ENCODE measurements at regions not wholly inside any gene's neighbourhood (a gene's known extent, or its start where the extent isn't known, plus 50 kb on each side); places are given as distances from the start of the nearest gene placed in this dataset.

DNA sequence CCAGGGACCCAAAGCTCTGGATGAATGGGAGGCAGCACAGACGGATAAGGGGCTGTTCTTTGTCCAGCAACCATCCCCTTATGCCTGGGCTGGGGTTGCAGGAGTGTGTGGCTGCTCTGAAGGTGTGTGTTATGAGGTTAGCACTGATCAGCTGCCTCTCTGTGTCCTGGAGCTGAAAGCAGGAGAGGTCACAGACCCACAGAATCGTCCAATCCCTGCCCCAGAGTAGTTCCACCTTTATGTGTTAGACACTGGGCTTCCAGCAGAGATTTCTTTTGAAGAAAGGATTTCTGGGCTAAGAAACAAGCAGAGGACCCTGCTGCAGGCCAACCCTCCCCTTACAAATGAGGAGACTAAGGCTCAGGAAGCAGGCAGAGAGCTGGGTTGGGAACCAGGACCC lies 62.4 kb downstream of the ARL6IP4 start:
- intact Hi-C loops (cut with micrococcal nuclease), result loop anchor here (1.0 to 5.0 kb wide), 3 partner anchors 108 to 574 kb away; partner anchors contain the start of gene PITPNM2
- H3K9me3 ChIP-seq (replicated peaks; ENCODE audit: control insufficient read depth, insufficient read depth, low read length), result no peaks in the 10 kb centered on the region
- TF ChIP-seq MYC (IDR thresholded peaks at IDR 0.05; ENCODE audit: low read depth, low read length) (no peak), FOS (IDR thresholded peaks at IDR 0.05; ENCODE audit: borderline replicate concordance, insufficient read depth, low read length) (no peak), MAX (IDR thresholded peaks at IDR 0.05; ENCODE audit: insufficient read depth, insufficient read length) (no peak), JUN (IDR thresholded peaks at IDR 0.05; ENCODE audit: borderline replicate concordance, insufficient read depth, insufficient read length, low read depth) (no peak), POLR2A (IDR thresholded peaks at IDR 0.05; ENCODE audit: low read depth, low read length) (no peak), POLR2AphosphoS5 (IDR thresholded peaks at IDR 0.05; ENCODE audit: insufficient read depth, low read depth, low read length) (no peak), EZH2 (IDR thresholded peaks at IDR 0.05; ENCODE audit: borderline replicate concordance, low read depth, low read length, severe bottlenecking) (no peak), GATA2 (IDR thresholded peaks at IDR 0.05; ENCODE audit: insufficient read depth, insufficient read length, low read depth, low read length) (no peak)
- TF ChIP-seq, protein P1, sequence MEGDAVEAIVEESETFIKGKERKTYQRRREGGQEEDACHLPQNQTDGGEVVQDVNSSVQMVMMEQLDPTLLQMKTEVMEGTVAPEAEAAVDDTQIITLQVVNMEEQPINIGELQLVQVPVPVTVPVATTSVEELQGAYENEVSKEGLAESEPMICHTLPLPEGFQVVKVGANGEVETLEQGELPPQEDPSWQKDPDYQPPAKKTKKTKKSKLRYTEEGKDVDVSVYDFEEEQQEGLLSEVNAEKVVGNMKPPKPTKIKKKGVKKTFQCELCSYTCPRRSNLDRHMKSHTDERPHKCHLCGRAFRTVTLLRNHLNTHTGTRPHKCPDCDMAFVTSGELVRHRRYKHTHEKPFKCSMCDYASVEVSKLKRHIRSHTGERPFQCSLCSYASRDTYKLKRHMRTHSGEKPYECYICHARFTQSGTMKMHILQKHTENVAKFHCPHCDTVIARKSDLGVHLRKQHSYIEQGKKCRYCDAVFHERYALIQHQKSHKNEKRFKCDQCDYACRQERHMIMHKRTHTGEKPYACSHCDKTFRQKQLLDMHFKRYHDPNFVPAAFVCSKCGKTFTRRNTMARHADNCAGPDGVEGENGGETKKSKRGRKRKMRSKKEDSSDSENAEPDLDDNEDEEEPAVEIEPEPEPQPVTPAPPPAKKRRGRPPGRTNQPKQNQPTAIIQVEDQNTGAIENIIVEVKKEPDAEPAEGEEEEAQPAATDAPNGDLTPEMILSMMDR (IDR thresholded peaks at IDR 0.05; ENCODE audit: extremely low read depth in 1 of 2, insufficient read depth in 1 of 2, low read depth in 1 of 2, low read length in 2 of 2), result no peak
- no peaks in the 10 kb centered on the region for H3K4me1 ChIP-seq (ENCODE audit: control insufficient read depth, extremely low read depth, insufficient read depth, low read length)
- FAIRE-seq, result no peak
- ChIA-PET CTCF (interaction anchor here (0.6 to 7.1 kb wide), 39 partner anchors 11 to 249 kb away, joined by 3 to 255 read pairs (median 5); partner anchors contain the start of genes MPHOSPH9, MTRFR and PITPNM2), POLR2A (interaction anchor here (3.1 kb wide), 1 partner anchor 190 kb away, joined by 23 read pairs; the partner anchor contains the start of genes MPHOSPH9 and MTRFR)
- H3K27ac ChIP-seq (ENCODE audit: insufficient read depth, low read depth, low read length), result no peak overlapping the region
- no peak overlapping the region for H3K4me3 ChIP-seq (replicated peaks in 1 of 3; ENCODE audit: insufficient read depth in 1 of 3, low read depth in 1 of 3, low read length in 3 of 3)
- H4K20me1 ChIP-seq (replicated peaks; ENCODE audit: control insufficient read depth, extremely low read depth, insufficient read depth, low read length), result no peaks in the 10 kb centered on the region
- dilution Hi-C loops (cut with MboI; ENCODE audit: extremely low pct_ligation_motif_present, low sequenced_read_pairs), result no loop called here
- H3K9me1 ChIP-seq (replicated peaks; ENCODE audit: control insufficient read depth, extremely low read depth, insufficient read depth, low read length), result no peaks in the 10 kb centered on the region
- H3K27me3 ChIP-seq (ENCODE audit: control insufficient read depth in 2 of 2, insufficient read depth in 2 of 2, low read length in 2 of 2), result no peaks in the 10 kb centered on the region
- no peak overlapping the region for H3K4me2 ChIP-seq (ENCODE audit: insufficient read depth, low read length)
- no TSS peak for BruUV-seq (replicated peaks)
- no peaks in the 10 kb centered on the region for H3K79me2 ChIP-seq (ENCODE audit: control insufficient read depth, insufficient read depth, low read length)
- no peaks in the 10 kb centered on the region for H3K36me3 ChIP-seq (ENCODE audit: control insufficient read depth in 2 of 2, extremely low read depth in 1 of 2, insufficient read depth in 2 of 2, low read length in 2 of 2)
- H2AFZ ChIP-seq (ENCODE audit: low read depth, low read length), result no peak overlapping the region
- no peak for DNase-seq (ENCODE audit: low read depth, low spot score)
- H3K9ac ChIP-seq (replicated peaks; ENCODE audit: extremely low read depth, insufficient read depth, low read length), result no peak overlapping the region

Data from endothelial cell of umbilical vein (primary cell).